HS-5 (cell line): ENCODE measurements at regions not wholly inside any gene's neighbourhood (a gene's known extent, or its start where the extent isn't known, plus 50 kb on each side); places are given as distances from the start of the nearest gene placed in this dataset.
A peak's percentile ranks its signal among the peaks of the same experiment; 100 is the strongest.
"Not testable (repeated sequence)": the region's sequence is repeated elsewhere in the genome, so short reads cannot be mapped to it uniquely, and the experiment has no call there.

Source experiments
- DNase-seq: peaks from one replicate; pipeline ENCODE4 v3.0.0-alpha.2; 2012; ENCODE audit warnings: low read depth

DNA sequence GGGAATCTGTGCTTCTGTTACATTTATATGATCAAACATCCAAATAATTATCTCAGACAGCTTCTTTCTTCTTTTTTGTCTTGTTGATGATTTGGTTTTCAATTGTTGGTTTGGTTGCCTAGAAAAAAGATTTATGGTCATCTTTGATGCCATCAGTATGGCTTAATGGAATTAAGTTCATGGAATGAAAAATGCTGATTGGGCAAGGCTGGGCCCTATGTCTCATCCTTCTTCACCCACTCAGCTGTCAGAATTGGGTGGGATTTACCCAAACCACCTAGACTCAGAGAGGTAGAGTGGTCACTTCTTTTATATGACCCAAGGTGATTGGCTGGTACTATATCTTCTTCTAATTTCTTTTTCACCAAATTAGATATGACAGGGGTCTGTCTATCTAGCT, 258.3 kb downstream of the DOK5 start:
- no peak for DNase-seq

GRCh38 chr20:54727490-54727889, 252.1 kb downstream of the DOK5 start:
- no peak for DNase-seq

GRCh38 chr20:54726687-54727300, 251.4 kb downstream of the DOK5 start:
- no peak for DNase-seq

- DNase-seq = not testable (repeated sequence)
Measured at GRCh38 chr20:54725266-54725665, 249.9 kb downstream of the DOK5 start.

GRCh38 chr20:54723723-54724122, 248.3 kb downstream of the DOK5 start:
- DNase-seq = no peak

DNA sequence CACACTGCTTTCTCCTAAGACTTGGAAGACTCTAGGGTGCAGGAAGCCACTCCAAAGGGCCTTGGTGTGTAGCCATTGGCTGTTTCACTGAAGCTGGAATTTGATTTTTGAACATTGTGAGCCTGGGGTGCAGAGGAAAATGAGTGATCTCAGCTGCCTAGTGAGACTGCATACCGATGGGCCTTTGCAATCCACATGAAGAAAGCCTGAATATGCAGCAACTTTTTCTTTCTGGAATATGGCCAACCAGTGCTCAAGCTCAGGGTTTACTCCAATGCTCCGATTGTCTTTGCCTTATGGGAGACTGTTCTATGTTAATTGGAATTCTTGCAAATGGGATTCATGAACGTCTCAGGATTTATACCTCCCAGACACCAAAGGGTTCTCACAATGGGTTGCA, 242.6 kb downstream of the DOK5 start:
- DNase-seq = no peak

GRCh38 chr20:54716790-54717189, 241.4 kb downstream of the DOK5 start:
- DNase-seq = no peak

GRCh38 chr20:54716174-54716747, 240.9 kb downstream of the DOK5 start:
- no peak for DNase-seq

DNA sequence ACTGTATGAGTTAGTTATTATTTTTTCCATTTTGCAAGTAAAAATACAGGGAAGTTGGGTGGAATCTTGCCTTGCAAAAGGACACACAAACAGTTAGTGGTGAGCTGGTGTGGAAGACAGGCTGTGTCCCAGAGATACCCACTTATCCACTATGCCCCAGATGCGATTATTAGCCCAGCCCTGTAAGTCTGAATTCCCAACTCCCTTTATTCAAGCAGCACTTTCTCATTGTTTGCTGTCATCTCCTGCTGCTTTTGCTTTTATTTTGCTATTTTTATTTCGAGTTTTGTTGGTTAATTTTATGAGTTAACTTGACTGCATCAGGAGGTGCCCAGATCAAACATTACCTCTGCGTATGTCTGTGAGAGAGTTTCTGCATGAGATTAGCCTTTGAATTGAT, 239.4 kb downstream of the DOK5 start:
- DNase-seq = no peak

- no peak for DNase-seq
Measured at GRCh38 chr20:54713727-54714126, 238.3 kb downstream of the DOK5 start.

DNA sequence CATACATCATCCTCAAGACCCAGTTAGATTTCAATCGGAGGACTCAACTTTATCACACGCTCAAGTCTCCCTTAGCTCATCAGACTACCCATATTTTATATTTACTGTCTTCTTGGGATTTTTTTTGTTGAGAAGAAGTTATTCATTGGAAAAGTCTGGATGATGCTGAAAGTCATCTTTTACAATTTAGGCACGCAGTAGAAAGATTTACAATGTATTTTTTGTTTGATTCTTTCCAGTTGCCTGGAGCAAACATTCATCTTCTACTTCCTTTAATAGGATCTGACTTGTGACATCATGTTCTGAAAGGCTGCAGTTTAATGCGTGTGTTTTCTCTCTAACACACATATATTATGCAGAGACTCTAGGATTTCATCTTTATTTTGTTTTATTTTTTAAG, 235.7 kb downstream of the DOK5 start:
- no peak for DNase-seq

DNA sequence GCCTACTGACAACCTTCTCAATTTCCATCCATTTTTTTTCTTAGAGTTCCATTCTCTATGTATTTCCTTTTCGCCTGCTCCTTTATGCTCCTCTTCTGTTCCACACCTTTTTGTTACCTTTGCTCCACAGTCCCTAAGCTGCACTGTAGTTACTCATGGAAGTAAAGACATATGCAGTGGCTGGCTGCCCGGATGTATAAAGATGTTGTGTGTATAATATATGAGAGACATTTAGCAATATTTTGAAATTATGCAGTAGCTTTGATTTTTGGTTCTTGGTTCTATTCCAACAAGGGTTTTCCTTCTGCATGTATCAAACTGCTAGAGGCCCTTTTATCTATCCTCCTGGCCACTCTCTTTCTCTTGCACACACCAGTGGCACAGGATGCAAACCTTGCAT, 234.9 kb downstream of the DOK5 start:
- no peak for DNase-seq

- DNase-seq = no peak
Measured at GRCh38 chr20:54708229-54708628, 232.8 kb downstream of the DOK5 start.

DNA sequence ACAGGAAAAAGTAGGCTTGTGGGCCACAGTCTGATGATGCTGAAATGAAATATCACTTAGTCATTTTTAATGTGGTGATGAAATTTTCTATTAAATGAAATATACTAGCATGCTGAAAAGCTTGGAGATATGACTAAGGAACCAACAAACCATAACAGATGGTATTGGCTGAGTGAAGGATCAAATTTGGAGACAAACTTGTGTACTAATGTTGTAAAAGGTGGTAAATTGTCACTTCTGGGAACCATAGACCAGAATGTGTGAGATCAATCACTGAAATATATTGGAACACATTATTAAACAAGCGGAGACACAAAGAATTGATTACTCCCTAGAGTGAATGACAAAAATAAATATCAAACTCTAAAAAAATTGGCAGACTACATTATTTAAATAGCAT, 232.4 kb downstream of the DOK5 start:
- DNase-seq = peak; percentile 41

GRCh38 chr20:54706581-54706980, 231.2 kb downstream of the DOK5 start:
- no peak for DNase-seq

DNA sequence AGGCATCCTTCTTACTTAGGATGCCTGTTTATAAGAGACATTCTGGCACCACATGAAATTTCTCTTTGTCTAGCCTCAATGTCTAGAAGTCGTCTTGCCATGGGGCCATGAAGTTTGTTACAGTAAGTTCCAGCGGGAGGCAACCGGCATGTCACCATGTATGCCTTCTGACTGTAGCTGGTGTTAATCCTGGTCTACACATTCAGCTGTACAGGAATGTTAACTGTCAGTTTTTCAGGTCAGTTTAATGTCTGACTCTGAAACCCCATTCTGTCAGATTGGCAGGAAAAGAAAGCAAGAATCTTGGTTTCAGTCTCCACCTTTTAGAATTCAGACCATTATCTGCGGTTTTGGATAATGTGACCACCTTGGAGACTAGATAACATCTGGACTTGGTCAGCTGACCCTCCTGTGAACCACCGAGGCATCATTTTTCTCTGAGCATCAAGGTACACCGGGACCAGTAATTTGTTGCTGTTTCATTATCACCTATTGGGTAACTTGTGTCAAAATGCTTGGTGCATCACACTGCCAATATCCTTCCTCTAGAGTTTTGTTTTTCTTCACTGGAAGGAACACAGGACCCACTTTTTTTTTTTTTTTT, 228.7 kb downstream of the DOK5 start:
- DNase-seq = no peak
